Loucy (cell line): ENCODE measurements at regions not wholly inside any gene's neighbourhood (a gene's known extent, or its start where the extent isn't known, plus 50 kb on each side); places are given as distances from the start of the nearest gene placed in this dataset.
"Not testable (repeated sequence)": the region's sequence is repeated elsewhere in the genome, so short reads cannot be mapped to it uniquely, and the experiment has no call there.

Experiments used
- H2AFZ ChIP-seq: fragments of 200-600 bp; sonication (generic); 2 replicates; pipeline ENCODE4 v1.6.0; 2016; ENCODE audit warnings: antibody characterized with exemption, mild to moderate bottlenecking, low read length, moderate library complexity
- H3F3A ChIP-seq: fragments of 200-600 bp; 2 replicates; pipeline ENCODE4 v1.6.0; 2016; ENCODE audit warnings: antibody characterized with exemption, low read depth, mild to moderate bottlenecking
- H3K27me3 ChIP-seq: fragments of 200-600 bp; sonication (generic); 2 replicates; pipeline ENCODE4 v1.6.1; 2014; ENCODE audit warnings: low read length, mild to moderate bottlenecking; ENCODE audit not compliant: insufficient read depth, poor library complexity, severe bottlenecking
- H3K36me3 ChIP-seq: fragments of 200-600 bp; sonication (generic); 2 replicates; pipeline ENCODE4 v1.6.1; 2016; ENCODE audit warnings: low read length; ENCODE audit not compliant: insufficient read depth
- H3K4me1 ChIP-seq: fragments of 200-600 bp; sonication (generic); 2 replicates; pipeline ENCODE4 v1.5.1; 2014; ENCODE audit warnings: low read length, mild to moderate bottlenecking; ENCODE audit not compliant: insufficient read depth, poor library complexity, severe bottlenecking
- H3K4me2 ChIP-seq: fragments of 200-600 bp; sonication (generic); 2 replicates; pipeline ENCODE4 v1.6.0; 2014; ENCODE audit warnings: antibody characterized with exemption, low read length, low read depth, mild to moderate bottlenecking; ENCODE audit not compliant: poor library complexity, severe bottlenecking
- H3K4me3 ChIP-seq: fragments of 200-600 bp; sonication (generic); 2 replicates; pipeline ENCODE4 v1.5.1; 2014; ENCODE audit warnings: low read length, mild to moderate bottlenecking, mixed read lengths; ENCODE audit not compliant: poor library complexity, severe bottlenecking
- H3K79me2 ChIP-seq: fragments of 200-600 bp; sonication (generic); 2 replicates; pipeline ENCODE4 v1.6.1; 2014; ENCODE audit warnings: low read length; ENCODE audit not compliant: insufficient read depth
- H3K9ac ChIP-seq: fragments of 200-600 bp; sonication (generic); 2 replicates; pipeline ENCODE4 v1.6.0; 2014; ENCODE audit warnings: mild to moderate bottlenecking, low read depth, low read length, moderate library complexity; ENCODE audit not compliant: poor library complexity, severe bottlenecking
- H3K9me2 ChIP-seq: fragments of 200-600 bp; sonication (generic); replicated peaks from 2 replicates; pipeline ENCODE4 v1.6.1; 2016; ENCODE audit warnings: low read depth, low read length, mixed read lengths
- H3K9me3 ChIP-seq: fragments of 200-600 bp; sonication (generic); 2 replicates; pipeline ENCODE4 v1.6.1; 2014; ENCODE audit warnings: mild to moderate bottlenecking, antibody characterized with exemption, low read length, low read depth; ENCODE audit not compliant: insufficient read depth
- H4K20me1 ChIP-seq: fragments of 200-600 bp; sonication (generic); 2 replicates; pipeline ENCODE4 v1.6.0; 2014; ENCODE audit warnings: antibody characterized with exemption, low read length, mild to moderate bottlenecking; ENCODE audit not compliant: insufficient read depth, poor library complexity, severe bottlenecking
- CTCF ChIP-seq: fragments of 200-600 bp; sonication (generic); conservative IDR thresholded peaks from 2 replicates; pipeline ENCODE4 v1.5.1; 2014; ENCODE audit warnings: mild to moderate bottlenecking, antibody characterized with exemption, low read length
- EZH2phosphoT487 ChIP-seq: fragments of 200-600 bp; IDR thresholded peaks from 2 replicates; pipeline ENCODE4 v1.6.1; 2018; ENCODE audit warnings: antibody characterized with exemption, mild to moderate bottlenecking, moderate library complexity, borderline replicate concordance

DNA sequence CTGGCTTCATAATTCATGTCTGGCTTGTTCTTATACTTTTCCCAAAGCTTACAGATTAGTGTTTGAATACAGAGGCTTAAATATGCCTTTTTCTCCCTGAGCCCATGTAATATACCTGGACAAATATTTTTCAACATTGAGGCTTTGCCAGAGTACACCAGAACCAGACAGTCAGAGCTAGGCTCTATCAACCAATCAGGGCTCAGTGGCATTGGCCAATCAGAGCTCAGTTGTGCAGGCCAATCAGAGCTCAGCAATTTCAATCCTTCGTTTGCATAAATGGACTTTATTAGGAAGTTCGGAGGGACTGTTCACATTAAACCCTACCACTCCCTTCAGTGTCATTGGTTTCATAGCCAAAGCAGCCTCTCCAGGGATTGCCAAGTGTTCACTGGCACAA, 51.2 kb upstream of the TMSB15B start:
- Histone ChIP-seq H3F3A (no peaks in the 10 kb centered on the region), H3K4me3 (no peak overlapping the region), H4K20me1 (no peaks in the 10 kb centered on the region), H3K4me1 (peaks cover 3% of the 10 kb centered on the region), H3K9me2 (no peaks in the 10 kb centered on the region), H2AFZ (no peak overlapping the region), H3K9me3 (no peaks in the 10 kb centered on the region), H3K36me3 (no peaks in the 10 kb centered on the region), H3K4me2 (no peak overlapping the region), H3K79me2 (0 out of 2 replicates have a peak, but pooled peaks cover 11% of the 10 kb centered on the region), H3K9ac (no peak overlapping the region), H3K27me3 (no peaks in the 10 kb centered on the region)
- TF ChIP-seq EZH2phosphoT487 (no peak), CTCF (no peak)

DNA sequence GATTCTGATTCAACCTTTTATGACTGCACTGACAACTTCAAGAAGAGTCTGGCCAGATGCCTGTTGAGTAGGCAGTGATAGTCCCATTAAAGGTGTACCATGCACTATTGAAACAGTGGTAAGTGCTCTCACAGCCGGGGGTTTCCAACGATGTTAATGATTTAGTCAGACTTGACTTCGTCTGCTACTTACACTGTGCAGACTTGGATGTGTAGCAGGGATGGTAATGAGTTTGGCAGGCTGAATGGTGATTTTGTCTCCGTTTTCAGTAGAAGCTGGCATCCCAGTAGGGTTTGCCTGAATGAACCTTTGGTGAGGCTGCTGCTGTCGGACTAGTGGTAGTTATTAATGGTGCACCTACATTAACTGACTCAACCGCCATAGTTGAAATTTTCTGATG, 52.0 kb upstream of the TMSB15B start:
- Histone ChIP-seq H3K4me3 (no peak overlapping the region), H3K27me3 (no peaks in the 10 kb centered on the region), H3K79me2 (0 out of 2 replicates have a peak, but pooled peaks cover 6% of the 10 kb centered on the region), H3K9ac (no peak overlapping the region), H4K20me1 (no peaks in the 10 kb centered on the region), H3K36me3 (no peaks in the 10 kb centered on the region), H3K4me2 (no peak overlapping the region), H3K9me3 (no peaks in the 10 kb centered on the region), H3F3A (no peaks in the 10 kb centered on the region), H3K9me2 (no peaks in the 10 kb centered on the region), H2AFZ (no peak overlapping the region), H3K4me1 (no peaks in the 10 kb centered on the region)
- no peak for TF ChIP-seq CTCF
- no peak for TF ChIP-seq EZH2phosphoT487

GRCh38 chrX:103904301-103904700, 58.1 kb upstream of the TMSB15B start:
- Histone ChIP-seq H3F3A (no peaks in the 10 kb centered on the region), H3K79me2 (no peaks in the 10 kb centered on the region), H3K36me3 (no peaks in the 10 kb centered on the region), H3K9me2 (no peaks in the 10 kb centered on the region), H4K20me1 (no peaks in the 10 kb centered on the region), H3K9ac (no peak overlapping the region), H3K4me3 (no peak overlapping the region), H3K4me2 (no peak overlapping the region), H3K4me1 (no peaks in the 10 kb centered on the region), H3K27me3 (no peaks in the 10 kb centered on the region), H2AFZ (no peak overlapping the region), H3K9me3 (no peaks in the 10 kb centered on the region)
- TF ChIP-seq CTCF (no peak), EZH2phosphoT487 (no peak)

DNA sequence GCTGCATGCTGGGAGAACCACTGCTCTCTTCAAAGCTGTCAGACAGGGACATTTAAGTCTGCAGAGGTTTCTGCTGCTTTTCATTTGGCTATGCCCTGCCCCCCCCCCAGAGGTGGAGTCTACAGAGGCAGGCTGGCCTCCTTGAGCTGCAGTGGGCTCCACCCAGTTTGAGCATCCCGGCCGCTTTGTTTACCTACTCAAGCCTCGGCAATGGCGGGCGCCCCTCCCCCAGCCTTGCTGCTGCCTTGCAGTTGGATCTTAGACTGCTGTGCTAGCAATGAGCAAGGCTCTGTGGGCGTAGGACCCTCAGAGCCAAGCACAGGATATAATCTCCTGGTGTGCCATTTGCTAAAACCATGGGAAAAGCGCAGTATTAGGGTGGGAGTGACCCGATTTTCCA, 59.8 kb upstream of the TMSB15B start:
- not testable (repeated sequence) for H3K4me1 ChIP-seq, H3K4me3 ChIP-seq, H3K27me3 ChIP-seq, H3K79me2 ChIP-seq, H3K9me2 ChIP-seq, H2AFZ ChIP-seq, H3F3A ChIP-seq, H3K9me3 ChIP-seq, H4K20me1 ChIP-seq, H3K9ac ChIP-seq, H3K36me3 ChIP-seq, H3K4me2 ChIP-seq
